ENCODE measurements at regions not wholly inside any gene's neighbourhood (a gene's known extent, or its start where the extent isn't known, plus 50 kb on each side); places are given as distances from the start of the nearest gene placed in this dataset.

DNA sequence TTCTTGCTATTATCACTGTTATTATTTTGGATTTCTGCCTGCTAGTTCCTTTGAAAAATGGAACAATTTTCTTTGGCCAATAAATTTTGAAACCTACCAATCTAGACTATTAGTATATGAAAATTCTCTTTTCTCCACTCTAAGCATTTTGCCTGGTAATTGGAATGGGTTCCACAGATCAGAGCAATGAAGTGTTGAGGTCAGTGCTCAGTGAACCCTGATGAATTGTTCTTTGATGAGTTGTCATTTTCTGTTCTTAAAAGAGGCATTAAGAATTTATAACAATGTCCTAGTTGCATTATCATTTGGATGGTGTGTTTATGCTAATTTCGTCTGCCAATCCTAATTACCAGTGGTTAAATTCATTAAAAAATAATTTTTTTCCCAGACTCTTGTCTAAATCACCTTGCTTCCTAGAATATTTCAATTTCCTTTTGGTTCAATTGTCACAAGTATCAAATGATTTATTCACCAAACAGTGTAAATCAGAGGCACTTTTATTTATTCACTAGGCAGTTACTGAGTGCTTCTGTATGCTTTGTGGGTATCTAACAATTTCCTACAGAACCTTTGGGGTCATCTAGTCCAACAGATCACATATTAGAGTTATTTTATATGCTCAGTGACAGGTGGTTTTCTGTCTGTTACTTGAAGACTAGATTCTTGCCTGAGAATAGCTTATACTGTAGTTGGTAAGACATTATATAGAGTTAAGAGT lies 239.0 kb downstream of the DNAJB9 start:
- TF ChIP-seq, protein P1, sequence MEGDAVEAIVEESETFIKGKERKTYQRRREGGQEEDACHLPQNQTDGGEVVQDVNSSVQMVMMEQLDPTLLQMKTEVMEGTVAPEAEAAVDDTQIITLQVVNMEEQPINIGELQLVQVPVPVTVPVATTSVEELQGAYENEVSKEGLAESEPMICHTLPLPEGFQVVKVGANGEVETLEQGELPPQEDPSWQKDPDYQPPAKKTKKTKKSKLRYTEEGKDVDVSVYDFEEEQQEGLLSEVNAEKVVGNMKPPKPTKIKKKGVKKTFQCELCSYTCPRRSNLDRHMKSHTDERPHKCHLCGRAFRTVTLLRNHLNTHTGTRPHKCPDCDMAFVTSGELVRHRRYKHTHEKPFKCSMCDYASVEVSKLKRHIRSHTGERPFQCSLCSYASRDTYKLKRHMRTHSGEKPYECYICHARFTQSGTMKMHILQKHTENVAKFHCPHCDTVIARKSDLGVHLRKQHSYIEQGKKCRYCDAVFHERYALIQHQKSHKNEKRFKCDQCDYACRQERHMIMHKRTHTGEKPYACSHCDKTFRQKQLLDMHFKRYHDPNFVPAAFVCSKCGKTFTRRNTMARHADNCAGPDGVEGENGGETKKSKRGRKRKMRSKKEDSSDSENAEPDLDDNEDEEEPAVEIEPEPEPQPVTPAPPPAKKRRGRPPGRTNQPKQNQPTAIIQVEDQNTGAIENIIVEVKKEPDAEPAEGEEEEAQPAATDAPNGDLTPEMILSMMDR (IDR thresholded peaks at IDR 0.05; ENCODE audit: insufficient read depth, low read length, severe bottlenecking), result no peak
- FAIRE-seq, result no peak

DNA sequence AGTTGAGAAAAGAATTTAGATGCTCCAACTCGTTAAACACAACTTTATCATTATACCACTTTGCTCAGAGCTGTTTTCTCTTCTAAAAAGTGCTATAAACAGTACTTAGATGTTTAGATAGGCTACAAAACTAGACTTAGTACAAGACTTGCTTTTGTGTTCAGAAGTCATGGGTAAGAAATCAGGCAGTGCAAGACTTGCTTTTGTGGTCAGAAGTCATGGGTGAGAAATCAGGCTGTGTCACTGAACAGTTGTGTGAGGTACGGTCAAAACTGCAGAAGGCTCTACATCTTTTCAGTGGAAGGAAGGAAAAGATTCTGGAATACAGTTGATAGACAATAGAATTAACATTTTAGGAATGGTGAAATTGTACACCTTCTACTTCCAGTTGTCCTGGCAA lies 239.7 kb downstream of the DNAJB9 start:
- DNase-seq (ENCODE audit: low read depth) (no peak), FAIRE-seq (no peak)
- Histone ChIP-seq H3K27me3 (ENCODE audit: control insufficient read depth, insufficient read depth, low read length) (no peaks in the 10 kb centered on the region), H3K4me3 (ENCODE audit: low read depth, low read length) (no peak overlapping the region), H3K36me3 (ENCODE audit: control insufficient read depth, insufficient read depth, low read length) (no peaks in the 10 kb centered on the region)
- TF ChIP-seq, protein P1 (IDR thresholded peaks at IDR 0.05; ENCODE audit: insufficient read depth, low read length, severe bottlenecking), result no peak

More for the DNA sequence above, 239.0 kb downstream of the DNAJB9 start:
- no peak overlapping the region for H3K4me3 ChIP-seq (ENCODE audit: low read depth, low read length)
- H3K36me3 ChIP-seq (ENCODE audit: control insufficient read depth, insufficient read depth, low read length), result no peaks in the 10 kb centered on the region
- DNase-seq (ENCODE audit: low read depth), result no peak
- no peaks in the 10 kb centered on the region for H3K27me3 ChIP-seq (ENCODE audit: control insufficient read depth, insufficient read depth, low read length)

DNA sequence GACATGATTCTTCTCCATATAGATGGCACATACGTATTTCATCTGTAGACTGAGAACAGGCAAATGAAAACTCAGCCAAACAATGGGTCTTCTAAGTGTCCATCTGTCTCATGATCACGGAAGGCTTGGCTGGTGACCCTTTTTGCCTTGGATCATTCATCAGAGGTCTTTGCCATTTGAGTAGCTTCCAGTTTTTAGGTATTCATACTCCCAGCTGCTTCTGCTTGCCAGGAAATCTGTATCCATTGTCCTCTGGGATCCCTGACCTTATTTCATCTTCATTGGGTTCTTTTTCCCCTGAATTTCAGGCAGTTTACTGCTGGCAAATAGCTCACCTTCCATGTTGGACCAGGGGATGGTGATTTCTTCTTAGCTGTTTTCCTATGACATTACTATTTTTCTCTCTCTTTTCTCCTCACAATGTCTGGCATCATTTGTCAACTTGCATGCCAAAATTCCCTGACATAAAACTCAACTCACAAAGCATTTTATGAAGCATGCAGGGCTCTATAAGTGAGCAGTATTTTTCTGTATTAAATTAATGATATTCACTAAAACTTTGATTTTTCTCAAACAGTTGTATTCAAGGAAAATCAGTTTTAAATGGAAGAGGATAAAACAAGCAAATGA lies 241.2 kb downstream of the DNAJB9 start:
- H3K36me3 ChIP-seq (ENCODE audit: control insufficient read depth, insufficient read depth, low read length), result no peaks in the 10 kb centered on the region
- H3K27me3 ChIP-seq (ENCODE audit: control insufficient read depth, insufficient read depth, low read length), result no peaks in the 10 kb centered on the region
- H3K4me3 ChIP-seq (ENCODE audit: low read depth, low read length), result no peak overlapping the region
- DNase-seq (ENCODE audit: low read depth) (no peak), FAIRE-seq (no peak)
- TF ChIP-seq, protein P1 (IDR thresholded peaks at IDR 0.05; ENCODE audit: insufficient read depth, low read length, severe bottlenecking), result no peak

DNA sequence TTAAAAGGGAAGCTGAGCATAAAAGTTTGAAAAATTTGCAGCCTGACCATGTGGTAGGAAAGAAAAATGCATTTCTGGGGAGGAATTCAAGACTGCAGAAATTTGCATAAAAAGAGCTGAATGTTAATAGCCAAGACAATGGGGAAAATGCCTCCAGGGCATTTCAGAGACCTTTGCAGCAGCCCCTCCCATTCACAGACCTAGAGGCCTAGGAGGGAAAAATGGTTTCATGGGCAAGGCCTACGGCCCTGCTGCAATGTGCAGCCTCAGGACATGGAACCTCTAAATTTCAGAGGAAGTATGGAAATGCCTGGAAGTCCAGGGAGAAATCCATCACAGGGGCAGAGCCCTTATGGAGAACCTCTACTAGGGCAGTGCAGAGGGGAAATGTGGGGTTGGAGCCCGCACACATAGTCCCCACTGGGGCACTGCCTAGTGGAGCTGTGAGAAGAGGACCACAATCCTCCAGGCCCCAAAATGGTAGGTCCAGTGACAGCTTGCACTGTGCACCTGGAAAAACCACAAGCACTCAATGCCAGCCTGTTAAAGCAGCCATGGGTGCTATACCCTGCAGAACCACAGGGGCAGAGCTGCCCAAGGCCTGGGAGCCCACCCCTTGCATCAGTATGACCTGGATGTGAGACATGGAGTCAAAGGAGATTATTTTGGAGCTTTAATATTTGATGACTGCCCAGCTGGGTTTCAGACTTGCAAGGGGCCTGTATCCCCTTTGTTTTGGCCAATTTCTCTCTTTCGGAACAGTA lies 243.8 kb downstream of the DNAJB9 start:
- TF ChIP-seq, protein P1 (IDR thresholded peaks at IDR 0.05; ENCODE audit: insufficient read depth, low read length, severe bottlenecking), result no peak
- Histone ChIP-seq H3K27me3 (ENCODE audit: control insufficient read depth, insufficient read depth, low read length) (no peaks in the 10 kb centered on the region), H3K36me3 (ENCODE audit: control insufficient read depth, insufficient read depth, low read length) (no peaks in the 10 kb centered on the region), H3K4me3 (ENCODE audit: low read depth, low read length) (no peak overlapping the region)
- FAIRE-seq (no peak), DNase-seq (ENCODE audit: low read depth) (no peak)

DNA sequence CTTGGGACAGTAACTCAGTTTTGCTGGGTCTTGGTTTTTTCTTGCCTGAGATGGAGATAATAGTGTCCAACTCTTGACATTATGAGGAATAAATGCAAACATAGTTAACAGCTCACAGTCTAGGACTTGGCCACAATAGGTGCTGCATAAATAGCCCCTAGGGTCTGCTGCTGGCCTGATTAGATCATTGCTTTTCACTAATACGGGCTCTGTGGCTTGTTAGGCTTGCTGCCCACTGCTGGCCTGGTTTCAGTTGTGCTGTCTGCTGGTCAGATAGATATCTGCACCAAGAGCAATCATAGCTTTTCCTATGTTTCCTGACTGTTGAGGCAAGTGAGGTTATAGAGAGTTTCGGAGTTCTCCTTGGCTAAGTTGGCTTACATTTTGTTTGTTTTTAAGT lies 246.1 kb downstream of the DNAJB9 start:
- H3K27me3 ChIP-seq (ENCODE audit: control insufficient read depth, insufficient read depth, low read length), result no peaks in the 10 kb centered on the region
- H3K4me3 ChIP-seq (ENCODE audit: low read depth, low read length), result no peak overlapping the region
- TF ChIP-seq, protein P1 (IDR thresholded peaks at IDR 0.05; ENCODE audit: insufficient read depth, low read length, severe bottlenecking), result no peak
- no peak for DNase-seq (ENCODE audit: low read depth)
- H3K36me3 ChIP-seq (ENCODE audit: control insufficient read depth, insufficient read depth, low read length), result no peaks in the 10 kb centered on the region
- no peak for FAIRE-seq

Measured in bronchial epithelial cell (primary cell).